GM19351 (cell line): ENCODE measurements at regions not wholly inside any gene's neighbourhood (a gene's known extent, or its start where the extent isn't known, plus 50 kb on each side); places are given as distances from the start of the nearest gene placed in this dataset.
"Not testable (repeated sequence)": the region's sequence is repeated elsewhere in the genome, so short reads cannot be mapped to it uniquely, and the experiment has no call there.

Experiments used
- ATAC-seq: cut with Tn5 transposase; IDR thresholded peaks from one replicate; pipeline ENCODE4 v1.9.1; 2021; ENCODE audit warnings: mild to moderate bottlenecking, moderate library complexity; ENCODE audit not compliant: unreplicated experiment

DNA sequence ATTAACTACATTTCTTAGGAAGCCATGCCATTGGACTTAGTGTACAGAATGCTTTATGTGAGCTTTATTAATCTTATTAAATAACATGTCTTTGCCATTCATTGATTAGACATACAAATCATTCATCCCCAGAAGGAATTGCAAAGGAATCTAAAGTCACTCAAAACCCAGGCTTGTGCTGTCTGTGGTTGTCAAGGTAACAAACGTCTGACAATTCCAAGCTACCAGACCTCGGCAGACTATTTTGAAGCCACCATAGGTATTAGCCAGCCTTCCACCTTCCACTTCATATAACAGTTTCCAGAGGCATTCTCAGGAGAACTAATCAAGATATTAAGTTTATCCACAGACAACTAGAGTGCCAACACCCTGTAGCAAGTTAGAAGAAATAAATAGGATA lies 135.2 kb upstream of the TUSC1 start:
- no peak for ATAC-seq

DNA sequence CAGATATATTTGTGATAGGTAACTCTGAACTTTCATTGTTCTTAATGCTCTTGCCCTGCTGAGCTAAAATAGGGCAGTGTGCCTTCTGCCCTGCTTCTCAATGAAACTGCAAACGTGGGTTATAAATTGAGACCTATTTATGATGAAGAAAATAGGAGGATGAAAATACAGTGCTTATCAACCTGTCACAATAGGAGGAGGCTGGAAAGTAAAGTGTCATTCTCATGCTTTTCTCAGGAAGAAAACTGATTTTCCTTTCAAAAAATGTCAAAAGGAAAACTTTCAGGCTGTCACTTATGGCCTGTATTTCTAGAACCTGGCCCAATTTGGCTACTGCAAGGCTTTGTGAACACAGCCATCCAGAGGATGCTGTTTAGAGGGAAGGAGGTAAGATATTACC lies 130.3 kb upstream of the TUSC1 start:
- no peak for ATAC-seq

DNA sequence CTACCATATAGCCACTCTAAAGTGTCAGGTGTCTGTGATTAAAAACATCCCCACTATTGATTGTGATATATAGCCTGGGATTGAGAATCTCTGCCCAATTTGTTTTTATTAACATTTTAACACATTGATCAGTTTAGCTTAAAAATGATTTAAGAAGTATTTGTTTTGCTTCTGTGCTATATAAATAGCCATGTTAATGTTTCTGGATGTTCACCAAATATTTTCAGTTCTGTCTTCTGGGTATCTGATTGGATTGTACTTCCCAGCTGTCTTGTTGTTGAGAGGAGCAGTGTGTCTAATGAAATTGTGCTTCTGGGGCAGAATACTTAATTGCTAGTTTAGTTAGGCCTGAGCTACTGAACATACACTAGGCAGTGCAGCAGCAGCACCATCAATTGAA lies 126.6 kb upstream of the TUSC1 start:
- no peak for ATAC-seq

- ATAC-seq = not testable (repeated sequence)
Measured at GRCh38 chr9:25801989-25802388, 123.7 kb upstream of the TUSC1 start.

DNA sequence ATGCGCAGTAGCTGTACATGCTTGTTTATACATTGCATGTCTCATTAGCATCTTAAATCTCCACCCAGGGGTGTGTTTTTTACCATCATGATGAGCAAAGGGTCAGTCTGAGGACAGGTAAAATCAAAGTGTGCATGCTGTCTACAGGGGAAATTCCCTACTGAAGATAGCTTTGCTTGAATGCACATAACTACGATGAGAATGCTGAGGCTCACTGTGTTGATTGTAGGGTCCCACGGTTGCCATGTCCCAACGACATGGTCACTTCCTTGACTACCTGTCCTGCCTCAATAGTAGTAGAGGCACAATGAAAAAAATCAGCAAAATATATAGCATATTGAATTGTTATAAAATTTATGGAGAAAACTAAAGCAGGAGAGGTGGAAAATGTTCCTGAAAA lies 95.6 kb upstream of the TUSC1 start:
- no peak for ATAC-seq

DNA sequence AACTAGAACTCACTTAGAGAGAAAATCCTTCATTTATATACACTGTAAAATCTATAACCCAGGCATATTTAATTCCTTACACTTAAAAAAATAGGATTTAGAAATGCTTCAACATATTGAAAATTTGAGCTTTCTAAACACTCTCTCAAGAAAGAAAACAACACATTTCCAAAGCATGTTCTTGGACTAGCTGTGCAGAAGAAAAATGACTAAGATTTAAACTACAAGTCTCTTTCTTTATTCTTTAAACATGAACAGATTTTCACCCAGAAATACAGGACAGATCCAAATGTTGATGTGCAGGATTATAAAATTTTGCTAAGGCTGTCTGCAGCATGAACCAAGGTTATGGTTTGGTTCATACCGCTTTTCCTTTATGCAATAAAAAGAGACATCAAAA lies 77.7 kb upstream of the TUSC1 start:
- ATAC-seq = no peak

GRCh38 chr9:25752398-25752797 lies 74.2 kb upstream of the TUSC1 start:
- ATAC-seq = no peak

DNA sequence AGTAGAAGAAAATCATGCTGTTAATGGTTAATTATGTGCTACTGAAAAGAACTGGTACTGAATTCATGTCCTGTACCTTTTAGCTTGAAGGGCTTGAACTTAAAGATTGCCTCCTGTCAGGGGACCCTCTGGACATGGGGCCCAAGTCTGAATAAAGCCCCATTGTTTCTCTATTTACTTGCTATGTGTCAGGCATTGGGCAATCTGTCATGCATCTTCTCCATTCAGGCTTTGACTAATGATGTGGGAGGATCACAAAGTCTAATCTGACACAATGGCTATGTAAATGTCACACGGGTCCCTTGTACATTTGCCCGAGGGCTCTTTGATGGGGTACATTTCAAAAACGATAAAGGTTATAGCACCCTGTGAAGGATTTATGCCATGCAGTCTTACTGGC lies 64.0 kb upstream of the TUSC1 start:
- no peak for ATAC-seq

- no peak for ATAC-seq
Measured at GRCh38 chr9:25733336-25733982, 55.2 kb upstream of the TUSC1 start.

- ATAC-seq = not testable (repeated sequence)
Measured at GRCh38 chr9:25731895-25732794, 53.9 kb upstream of the TUSC1 start.
